HEK293T (cell line): ENCODE measurements at regions not wholly inside any gene's neighbourhood (a gene's known extent, or its start where the extent isn't known, plus 50 kb on each side); places are given as distances from the start of the nearest gene placed in this dataset.

Source experiments
- CTCF ChIA-PET: fragments of 350-600 bp; formaldehyde crosslinking; extraction: SDS; loops from one replicate; lab custom pipeline; 2021; ENCODE audit warnings: antibody characterized with exemption, inconsistent platforms; lab: Yijun Ruan, JAX
- POLR2A ChIA-PET: fragments of 350-600 bp; formaldehyde crosslinking; extraction: SDS; loops from one replicate; lab custom pipeline; 2020; ENCODE audit warnings: antibody characterized with exemption, inconsistent platforms; lab: Yijun Ruan, JAX
- DNase-seq: peaks from one replicate; pipeline ENCODE4 v3.0.0; 2012; ENCODE audit warnings: mixed read lengths; ENCODE audit errors: extremely low spot score
- ARNT ChIP-seq: fragments of 450-650 bp; IDR thresholded peaks from 2 replicates; pipeline ENCODE4 v1.6.1; 2017; ENCODE audit warnings: mild to moderate bottlenecking
- BHLHE40 ChIP-seq: fragments of 450-650 bp; IDR thresholded peaks from 2 replicates; pipeline ENCODE4 v1.6.1; 2016; ENCODE audit warnings: mild to moderate bottlenecking, moderate library complexity, borderline replicate concordance
- CTBP1 ChIP-seq: fragments of 450-650 bp; IDR thresholded peaks from 2 replicates; pipeline ENCODE4 v1.6.1; 2016; ENCODE audit warnings: borderline replicate concordance
- ELF4 ChIP-seq: fragments of 450-650 bp; IDR thresholded peaks from 2 replicates; pipeline ENCODE4 v1.6.1; 2017; ENCODE audit warnings: antibody characterized with exemption
- FOXA1 ChIP-seq: fragments of 450-650 bp; IDR thresholded peaks from 2 replicates; pipeline ENCODE4 v1.6.1; 2016; ENCODE audit warnings: mild to moderate bottlenecking
- FOXK2 ChIP-seq: fragments of 450-650 bp; IDR thresholded peaks from 2 replicates; pipeline ENCODE4 v1.6.1; 2016; ENCODE audit warnings: mild to moderate bottlenecking
- FOXM1 ChIP-seq: fragments of 450-650 bp; IDR thresholded peaks from 2 replicates; pipeline ENCODE4 v1.6.1; 2017; ENCODE audit warnings: mild to moderate bottlenecking, borderline replicate concordance
- HDGF ChIP-seq: fragments of 450-650 bp; IDR thresholded peaks from 2 replicates; pipeline ENCODE4 v1.6.1; 2017; ENCODE audit warnings: antibody characterized with exemption, borderline replicate concordance
- L3MBTL2 ChIP-seq: fragments of 450-650 bp; conservative IDR thresholded peaks from 2 replicates; pipeline ENCODE4 v1.6.1; 2016; ENCODE audit warnings: mild to moderate bottlenecking
- LEF1 ChIP-seq: fragments of 450-650 bp; IDR thresholded peaks from 2 replicates; pipeline ENCODE4 v1.6.1; 2017; ENCODE audit warnings: mild to moderate bottlenecking, borderline replicate concordance
- NFRKB ChIP-seq: fragments of 450-650 bp; IDR thresholded peaks from 2 replicates; pipeline ENCODE4 v1.6.1; 2016; ENCODE audit warnings: mild to moderate bottlenecking, moderate library complexity
- SP1 ChIP-seq: fragments of 450-650 bp; IDR thresholded peaks from 2 replicates; pipeline ENCODE4 v1.6.1; 2017
- SUZ12 ChIP-seq: fragments of 450-650 bp; IDR thresholded peaks from 2 replicates; pipeline ENCODE4 v1.6.1; 2016; ENCODE audit warnings: mild to moderate bottlenecking
- TARDBP ChIP-seq: fragments of 450-650 bp; IDR thresholded peaks from 2 replicates; pipeline ENCODE4 v1.6.1; 2016
- ZNF384 ChIP-seq: fragments of 450-650 bp; IDR thresholded peaks from 2 replicates; pipeline ENCODE4 v1.6.1; 2016
- TF ChIP-seq, protein P1 (sequence below): fragments of 450-650 bp; IDR thresholded peaks from 2 replicates; pipeline ENCODE4 v1.6.1; 2016

DNA sequence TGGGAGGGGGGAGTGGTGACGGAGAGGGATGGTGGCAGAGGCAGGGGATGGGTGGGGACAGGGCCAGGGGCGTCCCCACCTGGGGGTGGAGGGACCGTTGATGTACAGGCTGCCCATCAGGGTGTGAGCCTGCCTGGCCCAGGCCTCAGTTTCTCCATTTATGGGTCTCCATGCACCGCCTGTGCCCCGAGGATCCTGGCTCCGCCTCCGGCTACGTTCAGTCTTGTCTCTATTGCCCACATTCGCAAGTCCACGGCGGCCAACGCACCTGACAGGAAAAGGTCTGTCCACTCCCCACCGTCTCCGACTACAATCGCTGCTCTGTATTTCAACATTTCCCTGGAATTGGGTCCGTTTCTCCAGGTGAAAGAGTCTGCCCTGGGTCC, 96.3 kb upstream of the NKX1-1 start:
- ChIA-PET CTCF (no interaction called here), POLR2A (no interaction called here)
- DNase-seq, result no peak
- TF ChIP-seq TARDBP, result no peak
- TF ChIP-seq FOXA1, result no peak
- TF ChIP-seq, protein P1, sequence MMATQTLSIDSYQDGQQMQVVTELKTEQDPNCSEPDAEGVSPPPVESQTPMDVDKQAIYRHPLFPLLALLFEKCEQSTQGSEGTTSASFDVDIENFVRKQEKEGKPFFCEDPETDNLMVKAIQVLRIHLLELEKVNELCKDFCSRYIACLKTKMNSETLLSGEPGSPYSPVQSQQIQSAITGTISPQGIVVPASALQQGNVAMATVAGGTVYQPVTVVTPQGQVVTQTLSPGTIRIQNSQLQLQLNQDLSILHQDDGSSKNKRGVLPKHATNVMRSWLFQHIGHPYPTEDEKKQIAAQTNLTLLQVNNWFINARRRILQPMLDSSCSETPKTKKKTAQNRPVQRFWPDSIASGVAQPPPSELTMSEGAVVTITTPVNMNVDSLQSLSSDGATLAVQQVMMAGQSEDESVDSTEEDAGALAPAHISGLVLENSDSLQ, result no peak
- no peak for TF ChIP-seq HDGF
- TF ChIP-seq SP1, result no peak
- no peak for TF ChIP-seq L3MBTL2
- no peak for TF ChIP-seq ARNT
- TF ChIP-seq ELF4, result no peak
- no peak for TF ChIP-seq NFRKB
- TF ChIP-seq LEF1, result no peak
- no peak for TF ChIP-seq FOXK2
- no peak for TF ChIP-seq SUZ12
- TF ChIP-seq FOXM1, result no peak
- no peak for TF ChIP-seq BHLHE40
- TF ChIP-seq CTBP1, result no peak
- TF ChIP-seq ZNF384, result no peak

DNA sequence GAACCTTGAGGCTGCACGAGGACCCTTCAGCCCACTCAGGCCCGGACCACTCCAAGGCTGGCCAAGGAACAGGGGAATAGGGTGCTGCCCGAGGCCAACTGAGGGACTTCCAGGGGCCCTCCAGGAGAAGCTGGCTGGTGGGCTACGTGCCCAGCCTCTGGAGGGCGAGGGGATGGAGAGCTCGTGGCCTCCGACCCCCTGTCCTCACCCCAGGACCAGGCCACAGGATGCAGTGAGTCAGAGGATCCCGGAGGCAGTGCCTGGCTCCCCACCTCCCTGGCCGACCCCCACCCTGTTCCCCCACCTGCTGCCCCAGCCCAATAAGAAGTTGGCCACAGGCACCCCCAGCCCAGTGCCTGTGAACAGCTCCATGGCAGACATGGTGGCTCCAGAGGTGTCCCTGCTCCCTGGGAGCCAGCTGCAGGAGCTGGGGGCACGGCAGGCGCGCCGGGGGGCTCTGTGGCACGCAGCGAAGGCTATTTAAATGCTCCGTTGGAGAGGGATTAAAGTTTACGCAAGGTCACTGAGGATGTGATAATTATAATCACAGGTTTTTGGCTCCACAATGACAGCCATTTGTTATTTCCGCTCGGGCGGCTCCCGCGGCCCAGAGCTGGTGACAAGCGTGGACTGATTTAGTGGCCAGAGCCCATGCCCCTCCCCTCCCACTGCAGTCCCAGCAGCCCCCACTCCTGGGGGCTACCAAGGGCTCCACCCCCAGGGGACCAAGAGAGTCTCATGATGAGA, 95.7 kb upstream of the NKX1-1 start:
- no peak for TF ChIP-seq ZNF384
- TF ChIP-seq FOXA1, result no peak
- TF ChIP-seq ARNT, result no peak
- TF ChIP-seq BHLHE40, result no peak
- no peak for TF ChIP-seq TARDBP
- no peak for TF ChIP-seq SP1
- no peak for TF ChIP-seq L3MBTL2
- TF ChIP-seq ELF4, result no peak
- no peak for TF ChIP-seq NFRKB
- no peak for TF ChIP-seq HDGF
- POLR2A ChIA-PET, result no interaction called here
- DNase-seq, result no peak
- CTCF ChIA-PET, result no interaction called here

DNA sequence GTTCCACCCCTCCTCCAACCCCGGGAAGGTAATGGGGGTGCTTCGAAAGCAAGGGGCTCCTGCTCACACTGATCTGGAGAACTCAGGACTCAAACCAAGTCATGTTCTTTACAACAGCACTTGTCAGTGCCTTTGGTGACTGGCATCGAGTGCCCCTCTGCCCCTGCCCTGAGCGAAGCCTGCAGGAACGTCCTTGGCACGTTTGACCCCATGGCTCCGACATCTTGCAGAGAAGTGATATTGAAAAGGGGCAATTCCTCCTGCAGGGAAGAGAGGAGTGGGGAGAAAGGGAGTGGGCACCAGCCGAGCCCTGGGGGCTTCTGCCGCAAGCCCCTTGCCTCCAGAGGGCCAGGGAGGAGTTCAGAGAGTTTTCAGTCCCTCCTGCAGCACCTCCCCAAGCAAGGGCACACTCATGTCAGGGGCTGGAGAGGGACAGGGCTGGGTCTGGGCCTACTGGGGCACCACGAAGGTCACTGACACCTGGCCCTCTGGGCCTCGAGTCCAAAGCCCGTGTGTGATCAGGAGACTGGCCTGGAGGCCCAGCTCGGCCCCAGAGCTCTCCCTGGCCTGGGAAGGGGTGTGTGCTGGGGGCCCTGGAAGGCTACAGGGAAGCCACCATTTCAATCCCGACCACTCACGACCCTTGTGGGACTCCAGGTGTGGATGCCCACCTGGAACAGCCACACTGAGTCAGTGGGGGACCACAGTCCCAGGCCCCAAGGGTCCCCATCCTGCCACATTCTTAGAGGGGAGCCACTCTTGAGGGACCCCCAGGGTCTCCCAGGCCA, 94.9 kb upstream of the NKX1-1 start:
- ChIA-PET CTCF (no interaction called here), POLR2A (no interaction called here)
- no peak for TF ChIP-seq NFRKB
- no peak for TF ChIP-seq LEF1
- no peak for TF ChIP-seq TARDBP
- no peak for TF ChIP-seq ZNF384
- no peak for TF ChIP-seq HDGF
- TF ChIP-seq FOXK2, result no peak
- TF ChIP-seq FOXA1, result no peak
- no peak for DNase-seq

DNA sequence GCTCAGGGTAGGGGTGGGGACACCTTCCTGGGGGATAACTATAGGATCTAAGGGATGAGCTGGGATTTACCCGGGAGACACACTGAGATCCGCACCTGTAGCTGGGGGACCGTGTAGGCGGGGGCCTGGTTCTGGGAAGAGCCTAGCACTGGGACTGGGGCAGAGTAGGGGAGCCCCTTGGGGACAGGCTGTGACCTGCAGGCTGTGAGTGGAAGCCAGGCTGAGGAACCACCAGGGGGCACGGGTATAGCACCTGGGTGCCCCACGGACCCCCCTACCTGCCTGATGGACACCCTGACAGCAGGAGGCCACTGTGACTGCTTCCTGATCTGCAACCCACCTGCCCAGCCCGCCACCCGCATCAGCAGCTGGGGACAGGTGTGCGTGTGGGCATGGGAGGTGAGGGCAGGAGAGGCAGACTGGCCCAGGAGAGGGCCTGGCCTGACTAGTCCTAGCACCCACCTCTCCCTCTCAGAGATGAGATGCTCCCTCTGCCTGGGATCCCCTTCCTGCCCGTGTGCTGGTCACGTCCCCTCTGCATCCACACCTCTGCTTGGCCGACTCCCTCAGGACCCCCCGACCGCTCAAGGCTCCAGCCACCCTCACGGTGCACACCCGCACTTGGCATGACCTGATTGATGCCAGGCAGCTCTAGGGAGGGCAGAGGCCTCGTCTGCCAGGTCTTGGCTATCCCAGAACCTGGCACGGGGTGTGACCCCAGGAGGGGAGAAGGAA, 94.2 kb upstream of the NKX1-1 start:
- TF ChIP-seq FOXA1, result no peak
- TF ChIP-seq TARDBP, result no peak
- no peak for TF ChIP-seq LEF1
- no peak for TF ChIP-seq BHLHE40
- TF ChIP-seq SUZ12, result no peak
- TF ChIP-seq SP1, result no peak
- no peak for TF ChIP-seq CTBP1
- TF ChIP-seq ELF4, result no peak
- no peak for TF ChIP-seq L3MBTL2
- TF ChIP-seq FOXK2, result no peak
- TF ChIP-seq, protein P1, result no peak
- no peak for TF ChIP-seq ARNT
- TF ChIP-seq FOXM1, result no peak
- TF ChIP-seq NFRKB, result no peak
- TF ChIP-seq ZNF384, result no peak
- TF ChIP-seq HDGF, result no peak
- POLR2A ChIA-PET, result no interaction called here
- CTCF ChIA-PET, result no interaction called here
- DNase-seq, result no peak

DNA sequence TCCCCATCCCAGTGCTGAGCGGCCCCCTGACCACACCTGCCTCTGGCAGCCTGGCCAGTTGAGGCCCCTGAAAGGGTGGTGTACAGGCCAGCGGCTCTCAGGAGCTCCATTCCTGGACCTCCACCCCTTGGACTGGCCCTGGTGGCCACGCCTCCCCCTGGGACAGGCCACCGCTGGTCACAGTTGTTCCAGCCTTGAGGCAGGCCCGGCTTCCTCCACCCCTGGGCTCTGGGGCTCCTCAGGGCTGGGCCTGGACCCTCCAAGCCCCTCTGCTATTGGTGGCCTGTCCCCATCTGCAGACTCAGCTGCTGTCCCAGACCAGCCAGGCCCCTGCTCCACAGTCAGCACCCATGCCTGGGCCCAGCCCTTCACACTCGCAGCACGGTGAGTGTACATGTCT, 93.2 kb upstream of the NKX1-1 start:
- TF ChIP-seq, protein P1, result no peak
- no peak for TF ChIP-seq BHLHE40
- TF ChIP-seq TARDBP, result no peak
- no peak for TF ChIP-seq L3MBTL2
- no peak for TF ChIP-seq ARNT
- no peak for TF ChIP-seq ZNF384
- TF ChIP-seq NFRKB, result no peak
- TF ChIP-seq LEF1, result no peak
- TF ChIP-seq HDGF, result no peak
- TF ChIP-seq ELF4, result no peak
- TF ChIP-seq FOXA1, result no peak
- no peak for TF ChIP-seq FOXK2
- TF ChIP-seq SUZ12, result no peak
- DNase-seq, result no peak
- CTCF ChIA-PET, result interaction anchor here (0.6 kb wide), 1 partner anchor 9 kb away, joined by 3 read pairs; no protein-coding TSS in a partner anchor
- POLR2A ChIA-PET, result no interaction called here
